ENCODE measurements at regions not wholly inside any gene's neighbourhood (a gene's known extent, or its start where the extent isn't known, plus 50 kb on each side); places are given as distances from the start of the nearest gene placed in this dataset.

DNA sequence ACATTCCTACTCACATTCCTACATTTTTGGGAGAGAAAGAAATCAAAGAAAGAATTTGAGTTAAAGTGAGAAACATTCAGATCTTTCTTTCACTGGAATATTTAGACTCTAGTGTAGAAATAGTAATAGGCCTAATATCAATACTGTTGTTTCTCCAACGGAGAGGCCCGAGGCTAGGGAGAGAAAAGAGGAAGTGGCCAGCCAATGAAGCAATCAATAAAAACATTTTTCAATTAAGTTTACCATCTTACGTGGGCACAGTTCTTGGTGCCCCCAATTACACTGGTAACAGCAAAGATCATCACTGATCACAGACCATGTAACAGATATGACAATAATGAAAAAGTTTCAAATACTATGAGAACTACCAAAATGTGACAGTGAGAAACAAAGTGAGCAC, 281.4 kb downstream of the GPM6A start:
- TF ChIP-seq ELF1 (tag; IDR thresholded peaks at IDR 0.05) (no peak), ZNF232 (CRISPR knock-in tag; IDR thresholded peaks at IDR 0.05) (no peak), SAFB2 (IDR thresholded peaks at IDR 0.05; ENCODE audit: borderline replicate concordance, low read depth, low read length, severe bottlenecking) (no peak), CTCF (IDR thresholded peaks at IDR 0.05 in 2 of 3, conservative IDR thresholded peaks at IDR 0.05 in 1 of 3; ENCODE audit: insufficient read depth in 2 of 3, low read depth in 1 of 3, low read length in 3 of 3) (no peak), SPI1 (IDR thresholded peaks at IDR 0.05; ENCODE audit: borderline replicate concordance, low read depth, low read length) (0 out of 2 replicates have a peak, but pooled peaks have one; percentile 18), ZNF311 (CRISPR knock-in tag; IDR thresholded peaks at IDR 0.05) (no peak), TBL1XR1 (IDR thresholded peaks at IDR 0.05; ENCODE audit: low read length in 2 of 2) (no peak), RFX5 (IDR thresholded peaks at IDR 0.05; ENCODE audit: low read depth, low read length) (no peak), EP300 (IDR thresholded peaks at IDR 0.05; ENCODE audit: low read length) (no peak), ZNF316 (IDR thresholded peaks at IDR 0.05) (no peak)
- TF ChIP-seq, protein P1, sequence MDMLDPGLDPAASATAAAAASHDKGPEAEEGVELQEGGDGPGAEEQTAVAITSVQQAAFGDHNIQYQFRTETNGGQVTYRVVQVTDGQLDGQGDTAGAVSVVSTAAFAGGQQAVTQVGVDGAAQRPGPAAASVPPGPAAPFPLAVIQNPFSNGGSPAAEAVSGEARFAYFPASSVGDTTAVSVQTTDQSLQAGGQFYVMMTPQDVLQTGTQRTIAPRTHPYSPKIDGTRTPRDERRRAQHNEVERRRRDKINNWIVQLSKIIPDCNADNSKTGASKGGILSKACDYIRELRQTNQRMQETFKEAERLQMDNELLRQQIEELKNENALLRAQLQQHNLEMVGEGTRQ (CRISPR knock-in tag; IDR thresholded peaks at IDR 0.05) = no peak

Measured in K562 (cell line).